Stimulated activated CD4-positive, alpha-beta T cell treated with anti-CD3 and anti-CD28 coated beads, Interleukin-15, amount 100 ng/mL, for 24 hours (primary cell): ENCODE measurements at regions not wholly inside any gene's neighbourhood (a gene's known extent, or its start where the extent isn't known, plus 50 kb on each side); places are given as distances from the start of the nearest gene placed in this dataset.

Experiments used
- DNase-seq: peaks from one replicate; pipeline ENCODE4 v3.0.0-alpha.2; 2020

DNA sequence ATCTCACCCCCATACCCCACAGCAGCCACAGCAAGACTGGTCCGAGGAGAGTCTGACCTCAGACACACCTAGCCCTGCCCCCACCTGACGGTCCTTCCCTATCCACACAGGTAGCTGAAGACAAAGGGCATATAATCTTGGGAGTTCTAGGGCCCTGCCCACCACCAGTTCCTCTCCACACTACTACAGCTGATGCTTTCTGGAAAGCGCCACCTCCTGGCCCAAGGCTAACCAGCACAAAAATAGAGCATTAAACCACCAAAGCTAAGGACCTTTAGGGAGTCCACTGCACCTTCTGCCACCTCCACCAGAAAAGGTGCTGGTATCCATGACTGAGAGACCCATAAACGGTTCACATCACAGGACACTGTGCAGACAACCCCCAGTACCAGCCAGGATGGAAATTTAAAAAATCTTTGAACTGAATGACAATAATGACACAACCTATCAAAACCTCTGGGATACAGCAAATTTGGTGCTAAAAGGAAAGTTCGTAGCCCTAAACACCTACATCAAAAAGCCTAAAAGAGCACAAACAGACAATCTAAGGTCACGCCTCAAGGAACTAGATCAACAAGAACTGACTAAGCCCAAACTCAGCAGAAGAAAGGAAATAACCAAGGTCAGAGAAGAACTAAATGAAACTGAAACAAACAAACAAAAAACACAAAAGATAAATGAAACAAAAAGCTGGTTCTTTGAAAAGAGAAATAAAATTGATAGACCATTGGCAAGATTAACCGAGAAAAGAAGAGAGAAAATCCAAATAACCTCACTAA is 122.1 kb upstream of the TPRG1 start:
- peak; percentile 29 for DNase-seq

DNA sequence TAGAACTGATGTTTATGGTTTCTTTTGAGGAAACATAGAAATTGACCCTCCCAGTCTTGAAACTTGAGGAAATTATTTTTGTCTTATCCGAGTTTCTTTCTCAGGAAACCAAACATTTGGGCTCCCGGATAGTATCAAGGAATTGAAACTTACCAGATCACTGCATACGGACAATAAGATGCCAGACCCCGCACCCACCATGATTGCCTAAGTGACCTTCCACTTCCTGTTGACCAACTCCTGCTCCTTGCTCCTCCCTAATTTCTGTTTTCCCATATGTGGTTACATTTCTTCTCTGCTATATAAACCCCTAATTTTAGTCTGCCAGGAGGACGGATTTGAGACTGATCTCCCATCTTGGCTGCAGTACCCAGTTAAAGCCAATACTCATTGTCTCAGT is 118.4 kb upstream of the TPRG1 start:
- DNase-seq, result no peak

DNA sequence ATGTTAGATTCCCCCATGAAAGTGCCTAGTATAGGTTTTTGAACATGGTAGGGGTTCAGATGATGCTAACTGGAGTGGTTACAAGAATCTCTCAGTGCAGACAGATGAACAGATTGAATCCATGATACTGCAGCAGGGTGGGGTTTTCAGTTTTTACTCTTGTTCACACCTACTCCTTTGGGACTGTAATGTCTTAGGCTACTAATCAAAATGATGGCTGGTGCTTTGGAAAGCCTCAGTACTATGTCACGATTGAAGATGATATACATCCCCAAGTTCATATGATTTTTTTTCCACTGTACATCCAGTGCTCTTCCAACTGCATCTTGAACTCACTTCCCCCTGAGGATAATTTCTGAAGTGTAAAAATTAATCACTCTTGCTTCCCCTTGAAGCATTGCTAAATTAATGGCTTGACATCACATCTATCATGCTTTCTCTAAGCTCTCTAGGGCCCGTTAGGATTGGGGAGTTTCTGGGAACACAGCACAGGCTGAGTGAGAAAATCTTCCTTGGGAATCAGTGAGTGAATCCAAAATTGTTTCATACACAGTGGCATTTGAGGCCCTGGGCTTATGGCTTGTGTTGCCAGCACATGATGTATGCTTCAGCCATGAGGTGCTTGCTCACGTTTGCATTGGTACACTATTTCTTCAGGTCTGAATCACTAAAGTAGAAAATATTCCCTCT is 115.0 kb upstream of the TPRG1 start:
- no peak for DNase-seq

DNA sequence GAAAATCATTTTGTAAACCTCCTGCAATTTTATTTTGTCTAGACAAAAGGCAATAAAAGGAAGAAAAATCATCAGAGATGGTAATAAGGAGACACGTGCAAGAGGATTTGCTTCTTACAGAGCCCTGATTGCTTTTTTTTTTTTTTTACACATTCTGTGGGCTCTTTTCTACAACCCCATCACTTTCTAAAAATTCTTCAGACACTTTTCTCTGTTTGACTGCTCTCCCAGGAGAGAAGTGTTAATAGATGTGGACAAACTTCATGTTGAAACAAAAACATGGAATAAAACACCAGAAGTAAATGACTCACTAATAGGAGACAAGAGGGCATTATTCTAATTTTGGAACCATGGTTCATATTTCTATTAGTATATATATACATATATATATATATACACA is 114.4 kb upstream of the TPRG1 start:
- DNase-seq, result no peak

DNA sequence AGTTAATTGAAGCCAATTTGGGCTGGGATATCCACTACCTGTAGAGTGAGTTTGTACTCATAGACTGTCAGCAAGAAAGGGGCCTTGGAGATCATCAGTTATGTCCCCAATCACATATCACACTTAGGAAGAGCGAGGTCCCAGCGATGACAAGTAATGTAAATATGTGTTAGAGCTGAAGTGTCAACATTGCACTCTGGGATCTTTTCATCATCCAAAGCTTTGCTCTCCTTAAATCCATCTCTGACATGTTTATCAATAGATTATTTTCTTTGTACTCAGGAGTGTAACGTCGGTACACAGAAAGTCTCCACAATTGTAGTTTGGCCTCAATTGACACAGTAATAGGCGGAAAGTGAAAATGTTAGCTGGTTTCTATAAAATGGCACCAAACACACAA is 113.7 kb upstream of the TPRG1 start:
- no peak for DNase-seq

DNA sequence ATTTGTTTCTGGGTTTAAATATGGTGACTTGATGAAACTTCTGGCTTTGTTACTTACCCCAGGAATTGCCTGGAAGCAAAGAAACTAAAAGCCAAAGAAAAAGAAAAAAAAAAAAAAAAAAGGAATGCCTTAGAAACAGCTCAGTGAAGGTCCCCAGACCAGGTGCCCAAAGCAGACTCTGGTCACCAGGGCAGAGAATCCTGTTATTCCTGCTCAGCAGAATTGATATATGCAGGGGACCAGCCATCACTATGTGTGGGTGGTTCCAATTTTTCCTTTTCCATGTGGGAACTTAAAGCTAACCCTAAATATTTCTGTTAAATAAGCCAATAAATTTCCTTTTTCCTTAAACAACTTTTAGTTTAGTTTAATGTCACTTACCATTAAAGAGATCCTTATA is 100.8 kb upstream of the TPRG1 start:
- no peak for DNase-seq

DNA sequence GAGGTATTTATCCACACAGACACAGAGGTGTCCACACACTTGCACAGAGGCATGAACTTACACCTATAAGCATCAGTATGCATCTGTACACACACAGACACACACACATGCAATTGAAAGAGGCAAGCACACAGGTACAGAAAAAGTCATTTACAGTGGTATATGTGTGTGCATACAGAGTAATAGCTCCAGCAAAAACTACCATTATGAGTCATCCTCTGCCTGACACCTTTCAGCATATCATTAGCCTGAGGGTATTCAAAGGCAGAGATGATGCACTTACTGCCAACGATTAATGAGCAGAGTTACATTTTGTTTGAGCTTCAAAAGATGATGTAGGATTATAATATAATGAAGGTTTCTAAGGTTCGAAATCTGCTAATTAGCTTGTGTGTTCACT is 100.3 kb upstream of the TPRG1 start:
- DNase-seq, result no peak

DNA sequence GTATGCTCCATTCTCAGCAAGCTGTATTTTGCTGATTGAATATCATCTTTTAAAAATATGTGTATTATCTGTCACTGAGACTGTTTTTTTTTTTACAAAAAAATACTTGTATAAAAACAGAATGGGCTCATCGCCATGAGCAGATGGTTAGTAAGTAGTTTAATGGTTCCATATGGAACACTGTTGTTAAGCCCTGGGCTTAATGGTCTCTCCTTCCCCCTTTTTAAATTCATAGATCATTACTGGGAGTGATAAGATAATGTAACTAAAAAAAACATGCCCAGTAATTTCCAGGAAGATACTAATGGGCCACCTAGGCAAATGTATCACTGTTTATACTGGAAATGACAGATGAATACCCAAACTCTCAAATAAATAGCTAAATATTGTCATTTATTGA is 95.3 kb upstream of the TPRG1 start:
- no peak for DNase-seq

DNA sequence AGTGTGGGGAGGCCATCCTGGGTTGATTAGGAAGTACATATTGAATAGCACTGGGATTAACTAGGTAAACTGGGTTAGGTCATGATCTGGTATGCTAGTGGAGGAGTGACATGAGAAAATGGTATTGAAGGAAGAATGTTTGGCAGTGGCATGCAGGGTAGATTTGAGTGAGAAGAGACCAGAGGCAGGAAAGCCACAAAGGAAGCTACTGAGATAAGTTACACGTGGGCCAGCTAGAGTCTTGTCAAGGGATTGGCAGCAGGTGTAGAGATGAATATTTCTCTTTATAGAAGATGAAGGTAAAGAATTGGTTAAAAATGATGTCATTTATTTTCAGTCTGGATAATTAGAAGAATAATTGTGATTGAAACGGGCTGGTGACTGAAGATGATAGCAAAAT is 91.0 kb upstream of the TPRG1 start:
- DNase-seq, result no peak

DNA sequence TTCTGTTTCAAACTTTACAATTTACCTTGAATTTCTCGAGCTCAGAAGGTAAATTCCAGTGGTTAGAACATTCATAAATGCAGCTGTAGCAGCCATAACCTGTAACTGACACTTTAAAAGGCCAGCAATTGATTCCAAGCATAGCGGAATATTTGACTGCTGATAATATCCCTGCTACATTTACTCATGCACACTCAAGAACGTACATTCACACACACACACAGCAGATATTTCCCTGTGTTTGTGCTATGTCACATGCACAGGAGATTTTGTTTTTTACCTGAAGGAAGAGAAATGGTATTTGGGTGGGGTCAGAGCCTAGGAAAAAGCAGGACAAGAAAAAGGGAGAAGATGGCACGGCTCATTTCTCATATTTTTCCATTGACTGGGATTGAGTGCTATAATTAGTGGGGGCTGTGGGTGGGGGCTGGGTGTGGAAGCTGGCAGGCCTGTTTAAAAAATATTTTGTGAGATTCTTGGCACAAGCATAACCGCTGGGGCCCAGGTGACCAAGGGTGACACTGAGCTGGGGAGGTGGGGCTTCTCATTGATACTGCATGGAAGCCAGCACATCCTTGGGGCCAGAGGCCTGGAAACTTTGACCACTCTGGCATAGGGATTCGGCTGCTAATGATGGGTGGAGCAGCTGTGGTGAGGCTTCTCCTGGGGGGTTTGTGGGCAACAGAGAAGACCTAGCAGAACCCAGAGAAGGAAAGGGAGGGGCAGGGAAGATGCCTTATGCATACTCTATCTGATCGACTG is 88.9 kb upstream of the TPRG1 start:
- DNase-seq, result no peak

DNA sequence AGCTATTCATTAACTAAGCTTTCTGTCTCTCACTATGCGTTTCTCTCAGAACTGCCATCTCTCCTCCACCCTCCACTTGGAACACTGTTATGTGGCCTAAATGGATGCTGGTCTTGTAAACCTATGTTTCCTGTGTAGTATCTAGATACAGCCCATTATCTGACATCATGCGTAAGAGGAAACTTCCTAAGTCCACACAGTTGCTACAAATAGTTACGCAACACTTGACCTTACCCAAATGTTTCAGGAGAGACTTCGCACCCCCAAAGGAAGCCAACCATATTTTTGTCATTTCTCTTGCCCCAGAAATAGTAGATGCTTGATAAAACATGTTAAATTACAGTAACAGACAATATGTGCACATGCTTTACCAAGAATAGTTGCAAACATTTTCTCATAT is 87.2 kb upstream of the TPRG1 start:
- DNase-seq, result no peak

DNA sequence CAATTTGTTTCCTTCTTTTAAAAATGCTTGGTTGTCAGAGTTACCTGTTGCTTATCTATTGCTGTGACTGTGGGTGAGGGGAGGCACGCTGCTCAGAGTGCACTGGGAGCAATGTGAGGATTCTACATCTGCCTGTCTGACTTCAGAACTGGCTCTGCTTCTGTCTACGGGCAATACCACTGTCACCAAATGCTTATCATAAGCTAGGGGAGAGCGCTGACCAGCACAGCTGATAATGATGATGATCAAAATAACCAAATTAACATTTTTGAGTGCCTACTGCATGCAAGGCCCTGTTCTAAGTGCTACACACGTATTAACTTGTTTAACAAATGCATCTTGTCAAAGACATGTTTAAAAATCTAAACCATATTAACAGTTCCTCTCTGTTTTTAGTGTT is 79.2 kb upstream of the TPRG1 start:
- no peak for DNase-seq

DNA sequence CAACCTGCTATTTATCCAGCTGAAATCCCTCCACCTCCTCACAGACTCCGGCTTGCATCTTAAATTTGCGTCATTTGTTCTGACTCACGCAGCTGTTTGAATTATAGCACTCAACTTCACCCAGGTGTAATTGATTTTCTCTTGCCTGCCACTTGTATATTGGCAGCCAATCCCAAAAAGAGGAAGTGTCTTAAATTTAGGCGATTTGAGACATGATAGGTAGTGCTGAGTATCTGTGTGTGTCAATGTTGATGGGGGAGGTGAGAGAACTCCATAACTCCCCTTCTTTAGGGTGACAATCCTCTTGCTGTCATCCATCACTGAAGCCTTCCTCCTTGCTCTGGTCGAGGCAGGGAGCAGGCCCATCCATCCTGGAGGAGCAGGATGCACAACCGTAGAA is 77.2 kb upstream of the TPRG1 start:
- no peak for DNase-seq

DNA sequence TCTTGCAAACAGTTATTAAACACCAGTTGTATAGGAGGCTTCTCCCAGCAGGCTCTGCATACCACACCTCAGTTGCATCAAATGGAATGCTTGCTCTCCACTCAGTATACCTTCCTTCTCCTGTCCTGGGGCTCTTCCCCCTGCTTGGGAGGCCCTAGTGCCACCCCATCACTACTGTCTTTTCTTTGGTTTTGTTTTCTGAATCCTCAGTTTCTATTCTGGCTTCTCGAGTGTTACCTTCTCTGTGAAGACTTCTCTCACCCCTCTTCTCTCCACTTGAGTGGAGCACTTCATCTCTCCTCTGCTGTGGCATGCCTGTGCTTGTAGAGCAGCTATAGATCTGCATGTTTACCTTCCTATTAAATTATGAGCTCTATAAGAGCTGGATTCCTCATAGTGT is 75.7 kb upstream of the TPRG1 start:
- DNase-seq, result no peak

DNA sequence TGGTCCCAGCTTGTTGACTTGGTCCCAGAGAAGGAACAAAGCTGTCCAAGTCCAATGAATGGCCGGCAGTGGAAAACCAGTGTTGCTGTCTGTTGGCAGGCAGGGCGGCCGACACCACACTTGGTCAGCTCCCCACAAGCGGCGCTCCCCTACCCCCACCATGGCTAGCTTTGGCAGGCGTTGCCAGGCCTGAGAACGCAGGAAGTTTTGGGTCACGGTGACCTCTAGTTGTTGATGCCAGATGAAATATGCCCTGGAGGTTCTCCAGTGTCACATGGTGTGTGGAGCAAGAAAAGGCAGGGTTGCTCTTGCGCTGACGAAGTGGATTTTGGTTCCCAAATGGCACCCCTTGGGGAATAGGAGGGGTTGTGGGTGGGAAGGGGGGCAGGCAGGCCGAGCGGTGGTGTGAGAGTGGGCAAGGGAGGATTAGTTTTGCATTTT is 72.7 kb upstream of the TPRG1 start:
- no peak for DNase-seq

DNA sequence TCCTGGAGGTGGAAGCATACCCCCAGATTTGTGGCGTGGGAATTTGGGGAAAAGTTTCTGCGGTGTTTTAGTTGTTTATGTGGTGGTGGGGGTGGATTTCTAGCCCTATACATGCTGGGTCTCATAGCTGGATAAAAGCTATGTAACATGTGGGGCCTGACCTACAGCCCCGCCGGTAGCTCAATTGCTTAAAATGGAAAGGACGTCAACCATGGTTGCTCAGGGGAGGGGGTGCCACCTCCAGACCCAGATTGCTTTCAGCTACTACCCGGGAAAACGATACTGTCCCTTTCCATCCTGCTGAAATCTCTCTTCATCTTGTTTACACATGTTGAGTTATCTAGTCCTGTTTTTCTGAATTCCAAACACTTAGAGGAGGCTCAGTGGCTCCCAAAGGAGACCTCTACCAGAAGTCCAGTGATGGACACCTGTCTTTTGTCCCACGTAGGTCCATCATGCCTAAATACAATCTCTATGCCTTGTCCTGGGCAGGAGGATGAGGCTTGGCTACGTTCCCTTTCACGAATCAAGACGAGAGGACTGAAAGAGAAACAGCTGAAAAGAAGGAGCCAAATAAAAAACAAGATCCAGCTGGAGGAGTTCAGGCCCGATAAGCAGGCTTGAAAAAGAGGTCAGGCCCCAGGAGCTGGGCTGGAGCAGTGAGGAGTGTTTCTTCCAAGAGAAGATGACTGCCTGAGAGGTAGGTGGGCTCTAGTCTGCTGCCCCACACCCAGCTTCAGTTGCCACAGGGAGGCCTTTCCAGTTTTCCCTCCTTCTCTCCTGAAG is 72.1 kb upstream of the TPRG1 start:
- DNase-seq, result no peak

DNA sequence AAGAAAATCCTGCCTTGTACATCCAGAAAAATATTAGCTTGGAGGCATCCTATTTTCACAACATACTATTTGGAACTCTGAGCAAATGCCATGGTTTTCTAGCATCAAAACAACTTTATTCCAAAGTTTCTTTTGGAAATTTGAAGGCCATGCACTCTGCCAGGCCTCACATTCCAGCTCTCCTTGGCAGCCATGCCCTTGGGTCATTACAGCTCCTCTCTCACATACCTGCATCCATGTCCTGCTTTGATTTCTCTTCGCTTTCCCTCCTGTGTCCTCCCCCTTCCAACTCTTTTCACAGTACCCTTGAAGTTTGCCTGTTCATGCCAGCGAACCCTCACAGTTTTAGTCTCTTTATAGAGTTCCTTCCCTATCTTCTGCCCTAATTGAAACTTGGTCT is 70.9 kb upstream of the TPRG1 start:
- no peak for DNase-seq

DNA sequence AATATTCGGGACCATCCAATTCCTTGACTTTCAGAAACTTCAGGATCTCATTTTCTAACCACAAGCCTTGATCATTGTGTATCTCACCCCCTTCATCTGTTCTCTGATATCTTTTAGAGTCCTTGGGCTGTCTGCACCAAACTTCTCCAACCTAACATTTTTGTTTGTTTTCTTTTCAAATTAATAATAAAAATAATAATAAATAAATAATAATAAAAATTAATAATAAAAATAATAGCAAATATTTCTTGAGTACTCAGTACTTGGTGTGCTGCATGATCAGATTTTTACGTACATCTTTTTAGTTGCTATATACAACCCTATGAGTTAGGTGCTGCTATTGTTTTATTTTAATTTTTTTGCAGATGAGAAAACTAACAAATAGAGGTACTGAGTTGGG is 70.2 kb upstream of the TPRG1 start:
- no peak for DNase-seq

DNA sequence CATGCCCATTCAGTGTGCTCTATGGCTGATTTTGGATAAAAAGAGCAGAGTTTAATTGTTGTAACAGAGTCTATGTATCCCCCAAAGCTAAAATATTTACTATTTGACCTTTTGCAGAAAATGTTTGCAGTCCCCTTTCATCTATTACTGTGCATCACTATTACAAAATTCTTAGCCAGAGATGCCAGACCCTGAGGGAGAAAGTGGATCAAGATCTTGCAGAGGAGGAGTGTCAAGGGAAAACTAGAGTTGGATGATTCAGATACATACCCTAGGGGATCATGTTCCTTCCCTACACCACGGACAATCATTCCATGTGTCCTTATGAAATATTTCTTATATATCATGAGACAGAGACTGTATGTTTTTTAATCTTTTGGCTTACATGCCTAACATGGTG is 68.6 kb upstream of the TPRG1 start:
- DNase-seq, result no peak

DNA sequence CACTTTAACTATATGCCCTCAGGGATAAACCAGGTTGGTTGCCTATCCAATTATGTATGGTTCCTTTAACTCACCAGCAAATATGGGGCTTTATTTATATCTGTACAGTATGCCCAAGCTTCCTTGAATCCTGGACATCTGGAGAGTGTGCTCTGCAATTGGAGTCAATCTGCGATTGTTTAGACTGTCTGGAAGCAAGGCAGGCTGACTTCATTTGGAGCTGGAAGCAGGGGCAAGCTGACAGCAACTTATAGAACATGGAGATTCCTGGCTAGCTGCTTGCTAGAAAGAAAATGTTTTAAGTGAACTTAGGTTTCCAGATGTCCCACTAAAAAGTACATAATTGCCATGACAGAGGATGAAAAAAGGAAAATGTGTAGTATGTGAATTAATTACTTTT is 63.7 kb upstream of the TPRG1 start:
- no peak for DNase-seq

DNA sequence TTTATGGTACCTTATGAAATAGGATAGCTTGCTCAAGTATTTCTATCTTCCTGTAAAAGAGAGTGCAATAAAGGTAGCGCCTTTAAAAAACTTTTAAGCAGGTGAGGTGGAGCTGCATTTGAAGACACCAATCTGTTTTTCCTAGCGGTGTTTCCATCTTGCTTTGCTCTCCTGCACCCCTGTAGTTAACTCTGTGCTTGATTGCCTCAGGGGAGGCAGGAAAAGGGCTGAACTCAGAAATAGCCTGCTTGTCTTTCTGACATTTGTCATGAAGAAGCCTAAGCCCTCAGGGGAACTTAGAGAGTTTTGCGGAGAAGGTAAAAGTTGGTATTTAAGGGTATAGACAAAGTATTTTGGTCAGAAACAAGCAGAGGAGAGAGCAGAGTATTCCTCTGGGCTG is 63.0 kb upstream of the TPRG1 start:
- DNase-seq, result no peak

DNA sequence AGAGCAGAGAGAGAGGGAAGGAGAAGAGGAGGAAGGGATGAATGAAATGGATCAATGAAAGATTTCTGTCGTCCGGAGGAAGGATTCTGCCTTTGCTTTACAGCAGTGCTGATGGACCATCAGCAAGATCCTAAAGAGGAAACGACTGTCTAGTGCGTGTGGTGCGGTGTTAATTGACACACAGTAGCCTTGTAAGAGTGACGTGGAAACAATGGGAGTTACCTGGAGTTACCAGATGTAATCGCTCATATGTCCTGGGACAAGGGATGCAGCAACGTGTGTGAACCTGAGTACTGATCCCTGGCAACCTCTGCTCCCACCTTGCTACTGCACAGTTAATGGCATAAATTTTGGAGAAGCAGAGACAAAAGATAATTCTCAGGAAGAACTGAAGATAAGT is 62.6 kb upstream of the TPRG1 start:
- DNase-seq, result no peak

DNA sequence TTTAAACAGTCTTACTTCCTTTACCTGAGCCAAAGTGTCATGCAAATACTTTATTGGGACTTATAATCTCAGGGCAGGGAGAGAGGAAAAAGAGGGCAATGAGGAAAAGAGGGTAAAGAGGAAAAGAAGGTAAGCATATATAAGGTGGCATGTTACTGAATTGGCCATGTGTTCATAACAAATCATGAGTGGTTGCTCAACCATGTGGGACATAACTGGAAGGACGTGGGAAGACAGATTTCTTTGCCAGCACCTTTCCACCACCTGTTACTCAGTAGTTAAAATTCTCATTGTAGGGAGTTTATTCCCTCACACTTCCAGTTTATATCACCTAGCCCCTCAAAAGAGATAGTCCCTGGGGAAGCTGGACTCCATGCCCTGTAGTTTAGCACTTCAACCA is 54.7 kb upstream of the TPRG1 start:
- no peak for DNase-seq
